T-helper 1 cell (primary cell): ENCODE measurements at regions not wholly inside any gene's neighbourhood (a gene's known extent, or its start where the extent isn't known, plus 50 kb on each side); places are given as distances from the start of the nearest gene placed in this dataset.

Experiments used
- DNase-seq, 5 donors: peaks; one replicate each; pipeline ENCODE4 v3.0.0-alpha.2; 2012 to 2020

- DNase-seq, result no peak
These were observed 246.1 kb upstream of the FN1 start for GRCh38 chr2:215681799-215682596.

GRCh38 chr2:215680605-215681598, 245.0 kb upstream of the FN1 start:
- peak in 3 of 5 donors; percentile 2 to 32 (median 15) for DNase-seq

GRCh38 chr2:215678094-215678493, 242.2 kb upstream of the FN1 start:
- DNase-seq, result no peak

GRCh38 chr2:215677481-215677880, 241.6 kb upstream of the FN1 start:
- DNase-seq, result no peak

- no peak for DNase-seq
These were observed 236.5 kb upstream of the FN1 start for GRCh38 chr2:215672406-215672805.

- DNase-seq, result no peak
These were observed 235.8 kb upstream of the FN1 start for GRCh38 chr2:215671691-215672090.

GRCh38 chr2:215671244-215671643, 235.4 kb upstream of the FN1 start:
- DNase-seq, result no peak

- DNase-seq, result no peak
These were observed 234.5 kb upstream of the FN1 start for GRCh38 chr2:215670396-215670795.

GRCh38 chr2:215668378-215668775, 232.5 kb upstream of the FN1 start:
- no peak for DNase-seq

GRCh38 chr2:215667585-215668377, 231.9 kb upstream of the FN1 start:
- no peak for DNase-seq

GRCh38 chr2:215664847-215665525, 229.1 kb upstream of the FN1 start:
- peak in 1 of 5 donors; percentile 5 for DNase-seq

- no peak for DNase-seq
These were observed 226.8 kb upstream of the FN1 start for GRCh38 chr2:215662715-215663114.

GRCh38 chr2:215660687-215661086, 224.8 kb upstream of the FN1 start:
- no peak for DNase-seq

GRCh38 chr2:215659650-215660049, 223.8 kb upstream of the FN1 start:
- DNase-seq, result no peak

GRCh38 chr2:215658635-215659305, 222.9 kb upstream of the FN1 start:
- no peak for DNase-seq

- no peak for DNase-seq
These were observed 222.0 kb upstream of the FN1 start for GRCh38 chr2:215657844-215658243.

- DNase-seq, result no peak
These were observed 218.4 kb upstream of the FN1 start for GRCh38 chr2:215654148-215654819.

GRCh38 chr2:215653344-215654030, 217.6 kb upstream of the FN1 start:
- no peak for DNase-seq

- DNase-seq, result no peak
These were observed 216.5 kb upstream of the FN1 start for GRCh38 chr2:215652388-215652787.

GRCh38 chr2:215651412-215651811, 215.5 kb upstream of the FN1 start:
- DNase-seq, result no peak
